Muscle layer of colon (tissue), 2 donors: ENCODE measurements at regions not wholly inside any gene's neighbourhood (a gene's known extent, or its start where the extent isn't known, plus 50 kb on each side); places are given as distances from the start of the nearest gene placed in this dataset.

ENCODE experiments used
- H3K27ac ChIP-seq: one replicate; pipeline ENCODE4 v1.7.0; 2013; ENCODE audit warnings: low read depth, mild to moderate bottlenecking, low read length, moderate library complexity
- H3K27me3 ChIP-seq, 2 donors: one replicate each; pipeline ENCODE4 v1.7.0; 2013; ENCODE audit warnings: low read length in 2 of 2, mild to moderate bottlenecking in 2 of 2; ENCODE audit not compliant: insufficient read depth in 2 of 2, control insufficient read depth in 1 of 2
- H3K36me3 ChIP-seq: one replicate; pipeline ENCODE4 v1.7.0; 2013; ENCODE audit warnings: mild to moderate bottlenecking, low read length; ENCODE audit not compliant: insufficient read depth
- H3K4me1 ChIP-seq: one replicate; pipeline ENCODE4 v1.7.0; 2013; ENCODE audit warnings: mild to moderate bottlenecking, low read length; ENCODE audit not compliant: insufficient read depth
- H3K4me3 ChIP-seq, 2 donors: one replicate each; pipeline ENCODE4 v1.7.0; 2013; ENCODE audit warnings: low read length in 2 of 2, low read depth in 1 of 2, mild to moderate bottlenecking in 1 of 2, moderate library complexity in 1 of 2
- H3K9ac ChIP-seq: one replicate; pipeline ENCODE4 v1.7.0; 2013; ENCODE audit warnings: low read length
- H3K9me3 ChIP-seq: one replicate; pipeline ENCODE4 v1.7.0; 2013; ENCODE audit warnings: mild to moderate bottlenecking, low read length
- donor health status: abdominal sarcoma.
- donor health status: Adenocarcinoma of cecum.

DNA sequence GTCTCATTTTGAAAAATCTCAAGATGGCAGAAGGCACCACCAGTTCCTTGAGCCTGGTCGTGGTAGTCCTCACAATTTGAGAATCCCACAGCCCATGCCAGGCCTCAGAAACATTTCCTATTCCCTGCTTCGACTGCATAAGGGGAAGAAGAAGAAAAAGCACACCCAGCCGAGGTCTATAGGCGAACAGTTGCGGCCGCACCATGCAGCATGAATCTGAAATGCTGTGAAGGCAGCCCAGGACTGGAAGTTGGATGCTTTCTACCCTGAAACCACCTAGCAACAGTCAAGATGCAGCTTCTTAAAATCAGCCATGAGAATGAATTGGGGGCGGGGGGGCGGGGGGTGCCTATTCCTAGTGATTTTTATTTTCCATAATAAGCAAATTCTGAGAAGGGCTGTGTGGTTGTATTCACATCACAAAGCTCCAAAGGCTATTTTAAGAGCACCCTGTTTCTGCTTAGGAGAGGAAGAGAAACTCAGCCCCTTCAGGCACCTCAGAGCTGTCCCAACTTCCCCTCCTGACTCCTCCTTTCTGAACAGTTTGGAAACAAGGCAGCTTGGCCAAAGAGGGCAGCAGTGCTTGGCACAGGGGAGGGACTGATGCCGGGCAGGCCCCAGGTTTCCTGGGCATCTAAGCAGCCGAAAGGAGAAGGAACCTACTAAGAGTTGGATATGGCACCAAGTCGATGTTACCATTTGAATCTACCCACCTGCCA lies 172.5 kb upstream of the FOXN3 start:
- Histone ChIP-seq H3K27me3 (no peaks in the 10 kb centered on the region), H3K9ac (no peak overlapping the region), H3K4me3 (no peak overlapping the region), H3K27ac (no peak overlapping the region), H3K9me3 (no peaks in the 10 kb centered on the region), H3K4me1 (no peaks in the 10 kb centered on the region), H3K36me3 (no peaks in the 10 kb centered on the region)

DNA sequence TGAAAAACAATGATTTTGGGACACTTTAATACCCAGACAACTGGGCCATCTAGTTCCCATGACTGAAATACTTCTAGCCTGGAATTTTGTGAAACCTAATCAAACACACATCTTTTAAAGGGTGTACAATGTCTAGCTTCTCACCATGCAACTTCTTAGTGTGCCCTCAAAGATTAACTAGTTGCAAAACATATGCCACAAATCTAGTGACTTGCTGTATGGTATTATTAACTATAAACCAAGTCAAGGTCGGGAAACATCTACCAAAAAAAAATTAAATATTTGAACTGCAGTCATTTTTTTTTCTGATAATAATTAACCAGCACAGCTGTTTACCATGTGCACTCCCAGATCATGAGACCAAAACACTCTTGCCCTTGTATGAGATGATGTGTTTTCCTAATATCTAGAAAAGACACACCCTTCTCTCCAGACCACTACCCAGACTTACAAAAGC lies 171.8 kb upstream of the FOXN3 start:
- H3K9me3 ChIP-seq = no peaks in the 10 kb centered on the region
- no peak overlapping the region for H3K9ac ChIP-seq
- H3K27me3 ChIP-seq = no peaks in the 10 kb centered on the region
- no peaks in the 10 kb centered on the region for H3K36me3 ChIP-seq
- H3K27ac ChIP-seq = no peak overlapping the region
- no peak overlapping the region for H3K4me3 ChIP-seq
- no peaks in the 10 kb centered on the region for H3K4me1 ChIP-seq

DNA sequence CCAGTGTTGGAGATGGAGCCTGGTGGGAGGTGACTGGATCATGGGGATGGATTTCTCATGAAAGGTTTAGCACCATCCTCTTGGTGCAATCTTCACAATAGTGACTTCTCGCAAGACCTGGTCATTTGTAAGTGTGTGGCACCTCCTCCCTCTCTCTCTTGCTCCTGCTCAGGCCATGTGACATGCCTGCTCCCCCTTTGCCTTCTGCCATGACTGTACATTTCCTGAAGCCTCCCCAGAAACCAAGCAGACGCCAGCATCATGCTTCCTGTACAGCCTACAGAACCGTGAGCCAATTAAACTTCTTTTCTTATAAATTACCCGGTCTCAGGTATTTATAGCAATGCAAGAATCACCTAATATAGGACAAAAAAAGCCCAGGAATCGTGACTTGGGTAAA lies 171.0 kb upstream of the FOXN3 start:
- no peaks in the 10 kb centered on the region for H3K27me3 ChIP-seq
- H3K36me3 ChIP-seq = no peaks in the 10 kb centered on the region
- H3K4me3 ChIP-seq = no peak overlapping the region
- no peaks in the 10 kb centered on the region for H3K9me3 ChIP-seq
- no peak overlapping the region for H3K27ac ChIP-seq
- no peaks in the 10 kb centered on the region for H3K4me1 ChIP-seq
- no peak overlapping the region for H3K9ac ChIP-seq

DNA sequence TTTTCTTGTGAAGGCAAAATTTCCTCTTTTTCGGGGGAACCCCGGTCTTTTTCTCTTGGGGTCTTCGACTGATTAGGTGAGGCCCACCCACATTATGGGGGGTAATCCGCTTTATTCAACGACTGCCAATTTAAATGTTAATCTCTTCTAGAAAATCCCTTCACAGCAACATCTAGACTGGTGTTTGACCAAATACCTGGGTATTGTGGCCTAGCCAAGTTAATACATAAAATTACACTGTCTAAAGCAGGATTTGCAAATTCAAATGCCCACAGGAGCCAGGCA lies 170.0 kb upstream of the FOXN3 start:
- Histone ChIP-seq H3K9me3 (no peaks in the 10 kb centered on the region), H3K27me3 (no peaks in the 10 kb centered on the region), H3K4me3 (no peak overlapping the region), H3K4me1 (no peaks in the 10 kb centered on the region), H3K27ac (no peak overlapping the region), H3K9ac (no peak overlapping the region), H3K36me3 (no peaks in the 10 kb centered on the region)

DNA sequence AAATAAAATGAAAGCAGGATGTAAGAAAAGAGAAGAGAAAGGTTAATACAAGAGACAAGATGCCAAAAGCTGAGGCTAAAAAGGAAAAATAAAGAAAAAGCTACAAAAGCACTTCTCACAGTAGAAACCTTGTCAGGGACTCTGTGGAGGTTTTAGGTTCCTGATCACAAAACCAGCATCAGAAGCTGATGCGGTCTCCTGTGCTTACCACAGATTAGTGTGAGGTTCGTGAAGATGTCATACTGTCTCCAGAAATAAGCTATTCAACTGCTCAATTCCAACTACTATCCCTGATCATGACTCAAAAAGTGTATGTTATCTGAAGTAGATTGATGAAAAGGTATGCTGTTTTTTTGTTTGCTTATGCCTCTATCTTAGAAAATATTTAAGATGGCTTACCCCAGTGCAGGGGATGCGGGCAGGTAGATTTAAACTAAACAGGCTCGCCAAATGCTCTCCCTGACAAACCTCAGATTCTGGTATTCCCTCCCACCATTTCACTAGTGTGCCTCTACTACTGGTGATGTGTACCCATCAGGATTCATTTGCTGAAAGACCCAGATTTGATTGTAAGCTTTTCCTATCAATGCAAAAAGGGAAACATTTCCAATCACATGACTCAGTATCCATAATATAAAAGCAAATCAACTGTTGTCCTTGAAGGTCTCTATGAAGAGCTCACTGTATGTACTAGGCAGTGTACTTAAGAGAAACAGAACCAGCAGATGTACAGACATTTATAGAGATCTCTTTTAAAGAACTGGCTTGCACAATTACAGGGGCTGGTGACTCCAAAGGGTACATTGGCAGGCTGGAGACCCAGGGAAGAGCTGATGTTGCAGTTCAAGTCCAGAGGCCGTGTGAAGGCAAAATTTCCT lies 169.5 kb upstream of the FOXN3 start:
- H3K9me3 ChIP-seq = no peaks in the 10 kb centered on the region
- H3K36me3 ChIP-seq = no peaks in the 10 kb centered on the region
- H3K9ac ChIP-seq = no peak overlapping the region
- no peak overlapping the region for H3K4me3 ChIP-seq
- no peaks in the 10 kb centered on the region for H3K4me1 ChIP-seq
- no peaks in the 10 kb centered on the region for H3K27me3 ChIP-seq
- H3K27ac ChIP-seq = no peak overlapping the region

DNA sequence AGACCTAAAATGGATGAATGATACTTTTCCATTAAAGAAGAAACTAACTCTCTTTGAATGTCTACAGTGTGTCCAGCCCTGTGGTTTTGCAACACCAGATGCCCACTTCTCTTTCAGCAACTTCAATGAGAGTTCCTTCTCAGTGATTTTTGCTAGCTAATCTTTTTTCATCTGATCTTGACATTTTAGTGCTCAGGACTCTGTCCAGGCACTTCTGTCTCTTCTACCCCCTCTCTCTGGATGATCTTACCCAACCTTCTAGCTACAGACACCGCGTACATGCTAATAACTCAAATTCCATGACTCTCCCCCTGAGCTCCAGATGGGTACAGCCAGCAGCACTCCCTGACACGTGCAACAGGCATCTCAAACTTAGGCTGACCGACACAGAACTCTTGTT lies 161.1 kb upstream of the FOXN3 start:
- peaks cover 10% of the 10 kb centered on the region for H3K4me1 ChIP-seq
- no peak overlapping the region for H3K4me3 ChIP-seq
- H3K27ac ChIP-seq = no peak overlapping the region
- H3K9ac ChIP-seq = no peak overlapping the region
- H3K9me3 ChIP-seq = no peaks in the 10 kb centered on the region
- no peaks in the 10 kb centered on the region for H3K36me3 ChIP-seq
- no peaks in the 10 kb centered on the region for H3K27me3 ChIP-seq

DNA sequence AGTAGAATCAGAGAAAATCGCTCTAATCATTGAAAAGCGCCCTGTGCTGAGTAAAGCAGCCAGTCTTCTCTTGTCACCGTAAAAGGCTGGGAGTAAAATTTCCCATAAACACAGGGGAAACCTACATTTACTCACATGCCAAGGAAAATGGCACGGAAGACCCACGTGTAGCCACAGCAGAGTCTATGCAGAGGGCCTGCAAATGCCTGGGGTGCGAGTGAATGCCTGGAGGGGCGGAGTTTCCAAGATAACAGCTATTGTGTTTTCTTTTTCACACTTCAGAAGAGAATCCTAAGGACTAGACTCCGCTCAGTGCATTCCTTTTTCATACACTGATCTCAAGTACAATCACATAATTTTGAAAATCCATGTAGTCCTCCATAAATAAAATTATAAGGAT lies 159.9 kb upstream of the FOXN3 start:
- Histone ChIP-seq H3K27me3 (no peaks in the 10 kb centered on the region), H3K27ac (no peak overlapping the region), H3K9me3 (no peaks in the 10 kb centered on the region), H3K36me3 (no peaks in the 10 kb centered on the region), H3K9ac (no peak overlapping the region), H3K4me3 (no peak overlapping the region), H3K4me1 (peaks cover 16% of the 10 kb centered on the region)

DNA sequence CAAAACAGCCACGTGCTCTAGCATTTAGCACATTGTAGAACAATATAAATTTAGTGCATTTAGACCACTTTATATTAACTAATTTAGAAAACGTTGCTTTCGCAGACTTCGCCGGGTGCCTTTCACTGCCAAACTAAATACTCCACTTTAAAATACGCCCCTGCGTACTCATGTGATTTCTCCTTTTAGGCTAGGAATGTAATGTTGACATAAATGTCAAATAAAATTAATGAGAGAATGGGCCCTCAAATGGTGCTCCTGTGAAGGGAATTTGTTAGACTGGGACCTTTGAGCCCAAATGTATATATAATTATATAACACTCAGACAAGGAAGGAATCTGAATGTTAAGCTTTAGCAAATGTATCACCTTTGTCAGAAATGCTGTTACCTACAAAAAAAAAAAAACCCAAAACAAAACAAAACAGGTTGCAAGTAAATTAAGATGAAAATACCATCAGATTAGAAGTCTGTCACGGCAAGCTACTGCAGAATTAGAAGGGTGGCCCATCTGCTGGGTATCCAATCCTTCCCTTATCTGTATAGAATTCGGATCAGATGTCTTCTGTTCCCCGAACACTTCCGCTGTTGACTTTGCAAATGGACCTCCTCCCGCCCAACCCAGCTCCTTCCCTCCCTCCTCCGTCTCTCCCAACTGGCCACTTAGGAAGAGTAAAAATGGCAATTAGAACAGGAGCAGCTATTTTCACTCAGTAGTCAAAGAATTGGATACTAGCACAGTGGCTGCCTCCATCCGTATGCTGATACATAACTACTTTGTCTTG lies 159.3 kb upstream of the FOXN3 start:
- H3K9ac ChIP-seq = no peak overlapping the region
- H3K27me3 ChIP-seq = no peaks in the 10 kb centered on the region
- H3K27ac ChIP-seq = no peak overlapping the region
- no peaks in the 10 kb centered on the region for H3K9me3 ChIP-seq
- no peak overlapping the region for H3K4me3 ChIP-seq
- no peaks in the 10 kb centered on the region for H3K36me3 ChIP-seq
- H3K4me1 ChIP-seq = peaks cover 16% of the 10 kb centered on the region

DNA sequence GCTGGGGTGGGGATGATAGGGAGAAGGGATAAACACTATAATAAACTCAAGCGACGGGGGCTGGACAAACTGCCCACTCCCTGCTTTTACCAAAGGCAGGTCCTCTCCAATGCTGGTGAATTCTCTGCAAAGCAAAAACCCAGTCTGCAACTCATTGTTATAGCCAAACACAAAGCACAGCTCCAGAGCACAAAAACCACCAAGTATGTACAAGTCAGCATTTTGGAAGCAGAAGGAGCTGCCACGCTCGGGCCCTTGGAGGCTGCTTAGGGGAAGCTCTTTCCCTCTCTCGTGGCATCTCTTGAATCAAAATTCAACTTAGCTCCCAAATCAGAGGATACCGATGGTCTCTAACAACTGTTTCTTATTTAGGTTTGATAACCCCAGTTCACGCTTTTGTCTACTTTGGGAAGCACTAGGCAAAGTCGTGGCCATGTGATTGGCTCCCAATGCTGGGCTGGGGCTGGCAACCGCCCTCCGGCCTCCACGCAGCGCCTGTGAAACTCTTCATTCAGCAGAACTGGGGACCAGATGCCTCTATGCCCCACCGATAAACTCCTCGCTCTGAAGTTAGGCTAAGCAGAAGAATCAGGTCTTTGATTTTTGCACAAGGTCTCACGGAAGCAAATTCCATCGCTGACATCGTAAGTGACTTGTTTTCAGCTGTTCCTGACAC lies 158.5 kb upstream of the FOXN3 start:
- Histone ChIP-seq H3K4me1 (peaks cover 16% of the 10 kb centered on the region), H3K27me3 (no peaks in the 10 kb centered on the region), H3K9ac (no peak overlapping the region), H3K27ac (no peak overlapping the region), H3K36me3 (no peaks in the 10 kb centered on the region), H3K4me3 (no peak overlapping the region), H3K9me3 (no peaks in the 10 kb centered on the region)

DNA sequence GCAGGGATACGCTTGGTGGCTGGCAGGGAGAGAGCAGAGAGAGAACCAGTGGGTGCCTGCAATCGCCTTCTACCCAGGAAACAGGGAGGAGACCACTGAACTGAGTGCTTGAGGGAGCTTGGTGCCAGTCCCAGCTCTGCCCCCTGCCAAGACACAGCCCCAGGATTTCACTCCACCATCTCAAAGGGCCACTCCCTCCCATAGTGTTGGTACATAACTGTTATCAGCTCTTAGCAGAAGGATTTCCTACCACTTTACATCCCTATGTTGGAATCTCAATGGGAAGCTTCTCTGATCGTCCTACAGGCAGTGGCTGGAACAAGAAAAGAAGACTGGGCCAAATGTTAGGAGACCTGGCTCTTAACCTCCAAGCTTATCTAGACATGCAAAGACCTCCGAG lies 157.4 kb upstream of the FOXN3 start:
- Histone ChIP-seq H3K4me3 (no peak overlapping the region), H3K9me3 (no peaks in the 10 kb centered on the region), H3K4me1 (peaks cover 16% of the 10 kb centered on the region), H3K27ac (no peak overlapping the region), H3K27me3 (no peaks in the 10 kb centered on the region), H3K9ac (no peak overlapping the region), H3K36me3 (no peaks in the 10 kb centered on the region)

DNA sequence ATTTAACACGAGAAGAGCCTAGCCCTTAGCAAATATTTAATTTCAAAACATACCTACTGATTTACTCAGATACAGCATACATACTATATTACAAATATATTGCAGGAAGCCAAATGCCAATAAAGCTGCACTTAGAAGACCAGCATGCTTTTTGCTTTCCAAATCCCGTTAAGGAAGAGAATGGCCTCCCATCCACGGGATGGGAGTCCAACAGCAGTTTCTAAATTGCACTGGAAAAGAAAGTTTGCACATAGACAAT lies 156.3 kb upstream of the FOXN3 start:
- Histone ChIP-seq H3K36me3 (no peaks in the 10 kb centered on the region), H3K4me3 (no peak overlapping the region), H3K4me1 (peaks cover 16% of the 10 kb centered on the region), H3K27ac (no peak overlapping the region), H3K9me3 (no peaks in the 10 kb centered on the region), H3K27me3 (no peaks in the 10 kb centered on the region), H3K9ac (no peak overlapping the region)
